ENCODE measurements at regions not wholly inside any gene's neighbourhood (a gene's known extent, or its start where the extent isn't known, plus 50 kb on each side); places are given as distances from the start of the nearest gene placed in this dataset.

DNA sequence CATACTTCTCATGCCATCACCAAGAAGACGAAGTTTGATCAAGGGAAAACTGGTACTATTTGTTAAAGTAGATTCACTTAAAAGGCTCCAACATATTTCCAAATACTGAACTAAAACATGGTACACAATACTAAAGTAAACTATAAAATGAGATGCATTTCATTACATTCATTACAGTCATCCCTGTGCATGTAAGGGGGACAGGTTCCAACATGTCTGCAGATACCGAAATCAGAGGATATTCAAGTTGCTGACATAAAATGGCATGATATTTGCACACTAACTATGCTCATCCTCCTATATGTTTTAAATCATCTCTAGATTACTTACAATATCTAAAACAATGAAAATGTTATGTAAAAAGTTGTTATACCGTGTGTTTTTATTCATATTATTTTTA, 893.9 kb upstream of the MANEA start:
- ChIA-PET CTCF (no interaction called here), POLR2A (no interaction called here)
- Mint-ChIP-seq H3K4me3 (no peak overlapping the region), H3K27me3 (ENCODE audit: low read depth) (no peaks in the 10 kb centered on the region), H3K4me1 (ENCODE audit: low read depth) (no peaks in the 10 kb centered on the region), H3K36me3 (ENCODE audit: low read depth) (no peaks in the 10 kb centered on the region), H3K9me3 (ENCODE audit: insufficient read depth) (no peaks in the 10 kb centered on the region), H3K27ac (no peak overlapping the region)
- DNase-seq: no peak
- ATAC-seq: no peak

DNA sequence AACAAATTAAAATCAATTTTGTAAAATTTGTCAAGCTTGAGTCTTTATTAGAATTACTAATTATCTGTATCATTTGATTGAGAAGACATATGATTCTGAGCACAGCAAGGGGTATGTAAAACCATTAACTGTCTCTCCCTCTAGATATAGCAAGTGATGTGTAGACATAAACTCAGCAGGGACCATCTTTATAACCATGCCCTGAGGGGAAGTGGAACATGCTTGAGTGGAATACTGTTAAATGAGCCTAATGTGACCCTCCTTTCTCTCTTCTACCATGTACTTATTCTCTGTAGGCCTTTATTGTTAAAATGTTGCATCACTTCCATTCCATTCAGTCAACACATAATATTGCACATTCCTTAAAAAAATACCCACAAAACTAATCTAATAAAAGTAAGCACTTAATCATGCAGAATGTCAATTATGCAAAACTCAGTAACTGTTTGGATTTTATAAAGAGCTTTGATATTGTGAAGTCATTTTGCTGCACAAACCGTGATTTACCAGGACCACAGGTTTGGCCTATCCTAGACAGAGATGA, 896.6 kb upstream of the MANEA start:
- Mint-ChIP-seq H3K9me3 (ENCODE audit: insufficient read depth) (no peaks in the 10 kb centered on the region), H3K4me1 (ENCODE audit: low read depth) (no peaks in the 10 kb centered on the region), H3K36me3 (ENCODE audit: low read depth) (no peaks in the 10 kb centered on the region), H3K27ac (no peak overlapping the region), H3K4me3 (no peak overlapping the region), H3K27me3 (ENCODE audit: low read depth) (no peaks in the 10 kb centered on the region)
- POLR2A ChIA-PET: no interaction called here
- CTCF ChIA-PET: no interaction called here
- ATAC-seq: no peak
- DNase-seq: no peak

DNA sequence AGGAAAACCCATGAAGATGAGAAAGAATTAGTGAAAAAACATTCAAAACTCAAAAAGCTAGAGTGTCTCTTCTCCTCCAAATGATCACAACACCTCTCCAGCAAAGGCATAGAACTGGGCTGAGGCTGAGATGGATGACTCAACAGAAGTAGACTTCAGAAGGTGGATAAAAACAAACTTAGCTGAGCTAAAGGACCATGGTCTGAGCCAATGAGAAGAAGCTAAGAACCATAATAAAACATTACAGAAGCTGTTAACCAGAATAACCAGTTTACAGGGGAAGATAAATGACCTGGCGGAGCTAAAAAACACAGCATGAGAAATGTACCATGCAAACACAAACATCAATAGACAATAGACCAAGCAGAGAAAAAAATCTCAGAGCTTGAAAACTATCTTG, 904.1 kb upstream of the MANEA start:
- Mint-ChIP-seq H3K4me1 (ENCODE audit: low read depth) (no peaks in the 10 kb centered on the region), H3K9me3 (ENCODE audit: insufficient read depth) (peaks cover 3% of the 10 kb centered on the region), H3K27me3 (ENCODE audit: low read depth) (no peaks in the 10 kb centered on the region), H3K36me3 (ENCODE audit: low read depth) (no peaks in the 10 kb centered on the region), H3K4me3 (no peak overlapping the region), H3K27ac (no peak overlapping the region)
- CTCF ChIA-PET: no interaction called here
- no peak for DNase-seq
- no peak for ATAC-seq
- POLR2A ChIA-PET: no interaction called here

DNA sequence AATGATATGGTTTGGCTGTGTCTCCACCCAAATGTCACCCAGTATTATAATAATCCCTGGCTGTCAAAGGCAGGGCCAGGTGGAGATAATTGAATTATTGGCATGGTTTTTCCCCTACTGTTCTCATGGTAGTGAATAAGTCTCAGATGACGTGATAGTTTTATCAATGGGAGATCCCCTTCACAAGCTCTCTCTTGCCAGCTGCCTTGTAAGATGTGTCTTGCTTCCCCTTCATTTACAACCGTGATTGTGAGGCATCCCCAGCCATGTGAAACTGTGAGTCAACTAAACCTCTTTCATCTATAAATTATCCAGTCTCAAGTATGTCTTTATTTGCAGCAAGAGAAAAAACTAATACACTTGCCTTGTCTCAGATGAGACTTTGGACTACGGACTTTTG, 907.3 kb upstream of the MANEA start:
- DNase-seq (no peak), ATAC-seq (no peak)
- Mint-ChIP-seq H3K9me3 (ENCODE audit: insufficient read depth) (peaks cover 3% of the 10 kb centered on the region), H3K36me3 (ENCODE audit: low read depth) (no peaks in the 10 kb centered on the region), H3K4me1 (ENCODE audit: low read depth) (no peaks in the 10 kb centered on the region), H3K27me3 (ENCODE audit: low read depth) (no peaks in the 10 kb centered on the region), H3K27ac (no peak overlapping the region), H3K4me3 (no peak overlapping the region)
- ChIA-PET POLR2A (no interaction called here), CTCF (no interaction called here)

DNA sequence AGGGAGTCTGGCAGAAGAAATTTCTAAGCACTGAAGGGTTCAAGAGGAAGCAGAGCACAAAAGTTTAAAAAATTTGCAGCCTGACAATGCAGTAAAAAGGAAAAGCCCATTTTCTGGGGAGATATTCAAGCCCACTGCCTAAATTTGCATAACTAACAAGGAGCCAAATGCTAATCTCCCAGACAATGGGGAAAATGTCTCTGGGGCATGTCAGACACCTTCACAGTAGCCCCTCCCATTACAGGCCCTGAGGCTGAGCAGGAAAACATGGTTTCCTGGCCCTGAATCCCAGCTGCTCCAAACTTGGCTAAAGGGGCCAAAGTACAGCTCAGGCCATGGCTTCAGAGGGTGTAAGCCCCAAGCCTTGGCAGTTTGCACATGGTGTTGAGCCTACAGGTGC, 908.5 kb upstream of the MANEA start:
- ChIA-PET CTCF (no interaction called here), POLR2A (no interaction called here)
- Mint-ChIP-seq H3K9me3 (ENCODE audit: insufficient read depth) (peaks cover 3% of the 10 kb centered on the region), H3K4me1 (ENCODE audit: low read depth) (no peaks in the 10 kb centered on the region), H3K36me3 (ENCODE audit: low read depth) (no peaks in the 10 kb centered on the region), H3K4me3 (no peak overlapping the region), H3K27me3 (ENCODE audit: low read depth) (no peaks in the 10 kb centered on the region), H3K27ac (no peak overlapping the region)
- ATAC-seq (no peak), DNase-seq (no peak)

DNA sequence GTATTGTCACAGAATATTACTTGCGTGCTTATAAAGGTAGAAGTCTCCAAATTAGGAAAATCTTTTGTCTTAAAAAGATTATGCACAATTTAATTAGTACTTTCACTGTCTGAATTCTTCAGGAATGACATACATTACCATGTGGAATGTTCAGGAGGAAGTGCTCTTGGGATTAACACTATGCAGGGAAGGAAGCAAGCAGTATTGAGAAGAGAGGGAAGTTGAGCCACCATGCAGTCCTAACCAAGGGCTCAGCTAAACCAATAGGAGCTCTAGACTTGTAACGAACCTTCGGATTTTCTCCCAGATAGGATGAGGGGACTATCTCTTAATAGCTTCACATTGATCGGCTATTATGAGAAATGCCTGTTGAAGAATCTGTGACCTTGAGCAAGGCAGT, 918.4 kb upstream of the MANEA start:
- H3K4me3 Mint-ChIP-seq: no peak overlapping the region
- no peaks in the 10 kb centered on the region for H3K9me3 Mint-ChIP-seq (ENCODE audit: insufficient read depth)
- H3K4me1 Mint-ChIP-seq (ENCODE audit: low read depth): no peaks in the 10 kb centered on the region
- H3K27ac Mint-ChIP-seq: no peak overlapping the region
- POLR2A ChIA-PET: no interaction called here
- H3K36me3 Mint-ChIP-seq (ENCODE audit: low read depth): no peaks in the 10 kb centered on the region
- CTCF ChIA-PET: no interaction called here
- ATAC-seq (no peak), DNase-seq (no peak)
- H3K27me3 Mint-ChIP-seq (ENCODE audit: low read depth): no peaks in the 10 kb centered on the region

DNA sequence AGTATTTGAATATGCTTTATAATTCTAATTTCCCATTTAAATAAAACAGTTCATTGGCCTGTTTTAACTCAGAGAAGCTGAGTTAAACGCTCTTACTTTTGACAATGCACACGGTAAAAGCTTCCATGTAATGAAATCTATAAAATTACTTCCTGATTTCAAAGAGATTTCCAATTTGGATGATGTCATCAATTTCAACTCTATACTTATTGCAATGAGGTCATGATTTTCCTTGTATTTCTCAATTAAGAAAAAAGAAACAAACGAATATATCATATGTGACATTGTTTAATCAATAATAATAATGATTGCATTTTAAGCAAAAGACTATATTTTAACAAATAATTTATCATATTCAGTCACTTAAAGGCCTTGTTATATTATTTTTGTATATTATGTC, 926.1 kb upstream of the MANEA start:
- Mint-ChIP-seq H3K27ac (no peak overlapping the region), H3K36me3 (ENCODE audit: low read depth) (no peaks in the 10 kb centered on the region), H3K9me3 (ENCODE audit: insufficient read depth) (no peaks in the 10 kb centered on the region), H3K4me3 (no peak overlapping the region), H3K27me3 (ENCODE audit: low read depth) (no peaks in the 10 kb centered on the region), H3K4me1 (ENCODE audit: low read depth) (no peaks in the 10 kb centered on the region)
- DNase-seq: no peak
- CTCF ChIA-PET: no interaction called here
- POLR2A ChIA-PET: no interaction called here
- no peak for ATAC-seq

DNA sequence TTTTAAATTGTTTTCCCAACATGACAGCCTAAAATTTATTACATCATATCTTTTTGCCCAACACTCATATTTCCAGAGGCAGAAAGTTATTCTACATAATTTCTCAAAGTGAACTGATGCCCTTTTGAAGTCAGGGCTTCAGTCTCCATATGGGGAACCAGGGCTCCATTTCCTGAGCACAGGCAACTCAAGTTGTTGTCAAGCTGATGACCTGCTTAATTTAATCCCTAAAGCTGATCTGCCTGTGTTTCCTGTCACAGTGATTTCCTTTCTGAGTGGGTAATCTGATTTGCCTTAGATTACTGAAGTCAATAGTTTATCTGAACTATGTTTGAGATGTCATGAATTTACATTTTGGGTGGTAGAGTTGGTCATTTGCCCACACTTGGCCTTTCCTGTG, 932.1 kb upstream of the MANEA start:
- H3K27me3 Mint-ChIP-seq (ENCODE audit: low read depth): no peaks in the 10 kb centered on the region
- ATAC-seq (no peak), DNase-seq (no peak)
- no peaks in the 10 kb centered on the region for H3K4me1 Mint-ChIP-seq (ENCODE audit: low read depth)
- no peaks in the 10 kb centered on the region for H3K36me3 Mint-ChIP-seq (ENCODE audit: low read depth)
- no peak overlapping the region for H3K27ac Mint-ChIP-seq
- CTCF ChIA-PET: no interaction called here
- H3K4me3 Mint-ChIP-seq: no peak overlapping the region
- peaks cover 6% of the 10 kb centered on the region for H3K9me3 Mint-ChIP-seq (ENCODE audit: insufficient read depth)
- POLR2A ChIA-PET: no interaction called here

DNA sequence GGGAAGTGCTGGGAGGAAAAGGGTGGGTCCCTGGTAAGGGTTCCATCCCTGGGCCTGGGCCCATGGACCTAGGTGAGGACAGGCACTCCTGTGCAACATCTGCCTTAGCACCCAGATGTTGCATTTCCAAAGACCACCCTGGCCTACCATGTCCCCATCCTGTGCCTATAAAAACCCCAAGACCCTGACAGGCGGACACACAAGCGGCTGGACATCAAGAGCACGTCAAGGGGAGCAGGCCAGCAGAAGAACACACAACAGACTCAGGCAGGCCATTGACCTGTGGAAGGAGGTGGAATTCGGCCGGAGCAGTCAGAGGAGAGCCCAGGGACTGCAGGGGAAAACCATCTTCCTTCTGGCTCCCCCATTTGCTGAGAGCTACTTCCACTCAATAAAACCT, 937.8 kb upstream of the MANEA start:
- H3K36me3 Mint-ChIP-seq (ENCODE audit: low read depth): no peaks in the 10 kb centered on the region

DNA sequence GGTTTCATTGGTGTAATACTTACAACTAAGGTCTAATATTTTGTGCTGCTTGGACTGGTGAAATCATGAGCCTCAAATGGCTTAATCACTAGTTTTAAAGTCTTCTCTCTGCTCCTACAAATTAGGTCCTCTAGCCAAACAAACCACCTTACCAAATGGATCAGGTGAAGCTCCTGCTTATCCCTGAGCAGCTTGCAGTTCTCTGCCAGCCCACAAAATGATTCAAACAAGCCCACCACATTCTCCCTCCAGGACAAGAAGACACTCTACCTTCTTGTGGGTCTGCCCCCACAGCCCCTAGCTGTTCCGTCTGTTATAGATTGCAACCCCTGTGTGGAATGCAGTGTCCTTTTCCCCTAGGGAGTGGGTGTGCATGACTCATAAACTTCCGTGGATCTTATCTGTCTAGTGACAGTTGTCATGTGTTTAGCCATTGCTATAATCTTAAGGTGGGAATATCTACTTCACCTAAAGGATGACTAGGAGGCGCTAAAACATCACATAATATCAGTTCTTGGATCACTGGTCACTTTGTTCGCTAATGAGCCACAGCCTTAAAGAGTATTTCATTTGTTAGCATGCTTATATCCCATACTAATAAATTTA, 940.5 kb upstream of the MANEA start:
- DNase-seq: no peak
- Mint-ChIP-seq H3K4me3 (no peak overlapping the region), H3K9me3 (ENCODE audit: insufficient read depth) (no peaks in the 10 kb centered on the region)

More for the DNA sequence above, 937.8 kb upstream of the MANEA start:
- Mint-ChIP-seq H3K27ac (no peak overlapping the region), H3K9me3 (ENCODE audit: insufficient read depth) (peaks cover 6% of the 10 kb centered on the region), H3K27me3 (ENCODE audit: low read depth) (no peaks in the 10 kb centered on the region), H3K4me1 (ENCODE audit: low read depth) (no peaks in the 10 kb centered on the region), H3K4me3 (no peak overlapping the region)
- ATAC-seq: no peak
- POLR2A ChIA-PET: no interaction called here
- DNase-seq: no peak
- CTCF ChIA-PET: no interaction called here

DNA sequence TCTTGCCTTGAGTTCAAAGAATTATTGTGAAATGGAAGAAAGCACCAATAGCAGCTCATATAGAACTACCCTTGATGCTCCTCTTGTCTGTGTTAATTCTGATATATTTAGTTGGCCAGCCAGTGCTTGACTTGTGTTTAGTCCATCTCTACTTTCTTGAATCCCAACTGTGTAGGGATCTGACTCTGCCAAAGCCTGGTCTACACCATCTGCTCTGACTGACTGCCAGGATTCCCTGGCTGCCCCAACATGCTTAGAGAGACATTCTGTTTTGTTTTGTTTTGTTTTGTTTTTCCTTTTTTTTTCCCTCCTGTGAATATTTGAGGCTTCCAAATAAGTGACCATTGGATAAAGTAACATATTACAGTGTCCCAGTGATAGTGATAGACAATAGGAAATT, 953.7 kb upstream of the MANEA start:
- H3K27ac Mint-ChIP-seq: no peak overlapping the region
- ATAC-seq: no peak
- no peaks in the 10 kb centered on the region for H3K4me1 Mint-ChIP-seq (ENCODE audit: low read depth)
- H3K36me3 Mint-ChIP-seq (ENCODE audit: low read depth): no peaks in the 10 kb centered on the region
- no peaks in the 10 kb centered on the region for H3K9me3 Mint-ChIP-seq (ENCODE audit: insufficient read depth)
- ChIA-PET POLR2A (no interaction called here), CTCF (no interaction called here)
- no peak overlapping the region for H3K4me3 Mint-ChIP-seq
- DNase-seq: no peak
- H3K27me3 Mint-ChIP-seq (ENCODE audit: low read depth): no peaks in the 10 kb centered on the region

More for the DNA sequence above, 940.5 kb upstream of the MANEA start:
- Mint-ChIP-seq H3K27me3 (ENCODE audit: low read depth) (no peaks in the 10 kb centered on the region), H3K36me3 (ENCODE audit: low read depth) (no peaks in the 10 kb centered on the region), H3K27ac (no peak overlapping the region), H3K4me1 (ENCODE audit: low read depth) (no peaks in the 10 kb centered on the region)
- ATAC-seq: no peak
- CTCF ChIA-PET: no interaction called here
- POLR2A ChIA-PET: no interaction called here

DNA sequence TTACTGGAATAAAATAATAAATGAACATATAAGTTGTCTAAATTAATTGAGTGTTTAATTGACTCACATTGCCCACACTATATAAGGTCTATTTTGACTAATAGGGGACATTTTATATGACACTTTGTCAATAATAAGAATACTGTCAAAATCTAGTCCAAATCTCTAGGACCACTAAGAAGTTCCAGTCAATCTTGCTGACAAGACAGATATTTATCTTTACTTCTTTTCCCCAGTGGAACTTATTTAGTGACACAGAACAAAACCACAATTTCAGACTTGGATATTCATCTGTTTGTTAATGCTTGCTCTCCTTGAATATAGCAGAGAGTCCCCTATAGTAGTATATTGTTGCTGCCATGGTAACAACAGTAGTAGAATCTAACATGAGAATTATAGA, 954.6 kb upstream of the MANEA start:
- Mint-ChIP-seq H3K4me3 (no peak overlapping the region), H3K36me3 (ENCODE audit: low read depth) (no peaks in the 10 kb centered on the region), H3K27ac (no peak overlapping the region), H3K4me1 (ENCODE audit: low read depth) (no peaks in the 10 kb centered on the region), H3K9me3 (ENCODE audit: insufficient read depth) (no peaks in the 10 kb centered on the region), H3K27me3 (ENCODE audit: low read depth) (no peaks in the 10 kb centered on the region)
- ATAC-seq (no peak), DNase-seq (no peak)
- POLR2A ChIA-PET: no interaction called here
- CTCF ChIA-PET: no interaction called here

DNA sequence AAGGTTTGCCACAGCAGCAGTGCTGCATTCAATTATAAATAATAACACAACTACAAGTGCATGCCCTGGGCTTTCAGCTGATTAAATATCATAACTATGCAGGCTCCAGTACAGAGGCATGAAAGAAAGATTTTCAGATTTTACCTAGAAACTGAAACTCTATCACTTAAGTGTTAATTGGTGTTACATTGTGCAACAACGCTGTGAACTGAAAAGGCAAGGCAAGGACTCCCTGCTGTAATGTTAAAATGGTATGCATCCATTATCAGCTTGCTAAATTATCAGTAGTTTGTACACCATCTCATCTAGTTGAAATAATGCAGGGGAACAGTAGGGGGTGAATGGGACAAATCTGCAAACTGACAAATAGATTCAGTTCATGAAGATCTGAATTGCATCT, 976.7 kb upstream of the MANEA start:
- Mint-ChIP-seq H3K4me1 (ENCODE audit: low read depth) (no peaks in the 10 kb centered on the region), H3K27me3 (ENCODE audit: low read depth) (no peaks in the 10 kb centered on the region), H3K36me3 (ENCODE audit: low read depth) (no peaks in the 10 kb centered on the region), H3K27ac (no peak overlapping the region), H3K9me3 (ENCODE audit: insufficient read depth) (peaks cover 6% of the 10 kb centered on the region), H3K4me3 (no peak overlapping the region)
- CTCF ChIA-PET: no interaction called here
- POLR2A ChIA-PET: no interaction called here
- DNase-seq (no peak), ATAC-seq (no peak)
